Activated B cell treated with CpG ODN at 0.5 μM for 24 hours (primary cell): ENCODE measurements at regions not wholly inside any gene's neighbourhood (a gene's known extent, or its start where the extent isn't known, plus 50 kb on each side); places are given as distances from the start of the nearest gene placed in this dataset.

ENCODE experiments used
- ATAC-seq: fragments of 200-7000 bp; cut with Tn5 transposase; one replicate; pipeline ENCODE4 v1.10.0; 2021; ENCODE audit warnings: low read depth, mild to moderate bottlenecking, moderate library complexity
- CTCF ChIA-PET: fragments of 350-600 bp; sonication (Branson Sonifier 250); formaldehyde crosslinking; loops from one replicate; lab custom pipeline; 2021; ENCODE audit warnings: antibody characterized with exemption; lab: Charles Lee
- POLR2A ChIA-PET: fragments of 350-600 bp; sonication (Branson Sonifier 250); formaldehyde crosslinking; loops from one replicate; lab custom pipeline; 2021; ENCODE audit warnings: antibody characterized with exemption; lab: Charles Lee
- DNase-seq: peaks from one replicate; pipeline ENCODE4 v3.0.0; 2022
- H3K27ac Mint-ChIP-seq: one replicate; pipeline ENCODE4 v1.8.0; 2020; ENCODE audit warnings: mixed read lengths
- H3K27me3 Mint-ChIP-seq: one replicate; pipeline ENCODE4 v1.8.0; 2021; ENCODE audit warnings: mixed read lengths
- H3K36me3 Mint-ChIP-seq: one replicate; pipeline ENCODE4 v1.8.0; 2021; ENCODE audit warnings: low read depth, mixed read lengths
- H3K4me1 Mint-ChIP-seq: one replicate; pipeline ENCODE4 v1.8.0; 2021; ENCODE audit warnings: mixed read lengths
- H3K4me3 Mint-ChIP-seq: one replicate; pipeline ENCODE4 v1.8.0; 2020; ENCODE audit warnings: mild to moderate bottlenecking, mixed read lengths
- H3K9me3 Mint-ChIP-seq: one replicate; pipeline ENCODE4 v1.8.0; 2020; ENCODE audit warnings: mixed read lengths
- intact Hi-C: fragments of 100-400 bp; cut with micrococcal nuclease; formaldehyde crosslinking; loops from one replicate; pipeline ENCODE4 v1.15.1; 2024
- TF ChIP-seq, protein P1 (sequence below): fragments of 200-600 bp; IDR thresholded peaks from one replicate; pipeline ENCODE4 v1.8.0; 2022; ENCODE audit warnings: antibody characterized with exemption, mild to moderate bottlenecking

DNA sequence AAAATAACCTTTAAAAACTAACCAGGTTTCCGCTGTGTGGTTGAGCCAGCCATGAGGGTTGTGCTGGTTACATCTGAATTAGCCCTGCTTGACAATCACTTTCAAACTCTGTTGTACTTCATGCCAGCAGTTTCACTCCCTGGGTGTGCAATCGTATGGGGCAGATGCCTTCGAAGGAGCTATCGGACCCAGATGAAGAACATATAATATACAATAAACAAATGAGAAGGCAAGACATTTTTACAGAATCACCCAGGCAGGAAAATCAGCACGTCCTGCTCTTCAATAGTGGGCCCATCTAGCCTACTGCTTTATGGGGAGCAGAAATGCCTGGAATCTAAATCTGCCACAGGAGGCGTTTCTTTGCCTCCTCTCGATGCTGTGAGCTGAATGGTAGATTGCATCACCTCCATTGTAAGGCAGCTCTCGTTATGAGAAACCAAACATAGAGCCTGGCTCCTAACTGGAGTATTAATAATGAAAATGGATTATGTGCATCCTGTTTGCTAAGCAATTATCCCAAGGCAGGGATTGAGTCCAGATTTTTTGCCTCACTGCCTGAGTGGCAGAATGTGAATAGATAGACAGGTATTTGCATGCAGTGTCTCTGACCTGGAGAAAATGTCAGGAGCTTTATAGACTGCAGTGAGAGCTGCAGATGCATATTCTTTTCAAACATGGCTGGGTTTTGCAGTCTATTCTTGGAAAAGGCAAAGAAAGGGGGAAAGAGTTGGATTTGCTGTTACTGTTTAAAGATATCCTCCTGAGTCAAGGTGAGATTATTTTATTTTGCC is 143.3 kb upstream of the SMARCA2 start:
- Mint-ChIP-seq H3K9me3 (no peaks in the 10 kb centered on the region), H3K4me1 (peaks cover 28% of the 10 kb centered on the region), H3K27me3 (no peaks in the 10 kb centered on the region), H3K4me3 (no peak overlapping the region), H3K27ac (no peak overlapping the region), H3K36me3 (no peaks in the 10 kb centered on the region)
- intact Hi-C loops, result loop anchor here (5.0 to 10.0 kb wide), 5 partner anchors 145 to 1257 kb away; no protein-coding TSS in a partner anchor
- CTCF ChIA-PET, result no interaction called here
- TF ChIP-seq, protein P1, sequence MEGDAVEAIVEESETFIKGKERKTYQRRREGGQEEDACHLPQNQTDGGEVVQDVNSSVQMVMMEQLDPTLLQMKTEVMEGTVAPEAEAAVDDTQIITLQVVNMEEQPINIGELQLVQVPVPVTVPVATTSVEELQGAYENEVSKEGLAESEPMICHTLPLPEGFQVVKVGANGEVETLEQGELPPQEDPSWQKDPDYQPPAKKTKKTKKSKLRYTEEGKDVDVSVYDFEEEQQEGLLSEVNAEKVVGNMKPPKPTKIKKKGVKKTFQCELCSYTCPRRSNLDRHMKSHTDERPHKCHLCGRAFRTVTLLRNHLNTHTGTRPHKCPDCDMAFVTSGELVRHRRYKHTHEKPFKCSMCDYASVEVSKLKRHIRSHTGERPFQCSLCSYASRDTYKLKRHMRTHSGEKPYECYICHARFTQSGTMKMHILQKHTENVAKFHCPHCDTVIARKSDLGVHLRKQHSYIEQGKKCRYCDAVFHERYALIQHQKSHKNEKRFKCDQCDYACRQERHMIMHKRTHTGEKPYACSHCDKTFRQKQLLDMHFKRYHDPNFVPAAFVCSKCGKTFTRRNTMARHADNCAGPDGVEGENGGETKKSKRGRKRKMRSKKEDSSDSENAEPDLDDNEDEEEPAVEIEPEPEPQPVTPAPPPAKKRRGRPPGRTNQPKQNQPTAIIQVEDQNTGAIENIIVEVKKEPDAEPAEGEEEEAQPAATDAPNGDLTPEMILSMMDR, result no peak
- DNase-seq (no peak), ATAC-seq (no peak)
- POLR2A ChIA-PET, result interaction anchor here (0.6 kb wide), 1 partner anchor 68 kb away, joined by 3 read pairs; no protein-coding TSS in a partner anchor

DNA sequence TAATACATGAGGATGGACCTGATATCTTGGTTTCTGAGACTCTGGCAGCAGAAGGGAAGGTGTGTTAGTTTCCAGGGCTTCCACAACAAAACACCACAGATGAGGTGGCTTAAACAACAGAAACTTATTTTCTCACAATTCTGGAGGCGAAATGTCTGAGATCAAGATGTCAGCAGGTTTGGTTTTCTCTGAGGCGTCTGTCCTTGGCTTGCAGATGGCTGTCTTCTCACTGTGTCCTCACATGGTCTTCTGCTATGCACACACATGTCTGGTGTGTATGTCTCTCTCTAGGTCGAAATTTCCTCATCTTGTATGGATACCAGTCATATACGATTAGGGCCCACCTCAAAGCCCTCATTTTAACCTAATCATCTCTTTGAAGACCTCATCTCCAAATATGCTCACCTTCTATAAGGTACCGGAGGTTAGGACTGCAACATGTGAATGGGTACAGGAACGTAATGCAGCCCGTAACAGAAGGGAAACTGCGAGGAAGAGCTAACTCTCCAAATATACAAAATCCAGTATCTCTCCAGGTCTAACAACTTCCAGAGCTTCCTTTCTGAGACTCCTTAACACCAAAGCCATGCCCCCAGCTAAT is 139.8 kb upstream of the SMARCA2 start:
- DNase-seq (no peak), ATAC-seq (no peak)
- Mint-ChIP-seq H3K9me3 (no peaks in the 10 kb centered on the region), H3K36me3 (no peaks in the 10 kb centered on the region), H3K4me3 (no peak overlapping the region), H3K4me1 (peaks cover 30% of the 10 kb centered on the region), H3K27ac (peak overlapping the region; percentile 95), H3K27me3 (no peaks in the 10 kb centered on the region)
- intact Hi-C loops, result loop anchor here (10.0 kb wide), 1 partner anchor 1261 kb away; no protein-coding TSS in a partner anchor
- ChIA-PET CTCF (interaction anchor here (1.0 kb wide), 1 partner anchor 64 kb away, joined by 4 read pairs; no protein-coding TSS in a partner anchor), POLR2A (interaction anchor here (0.5 to 1.6 kb wide), 6 partner anchors 55 to 282 kb away, joined by 3 to 6 read pairs (median 5); no protein-coding TSS in a partner anchor)
- TF ChIP-seq, protein P1, result no peak

DNA sequence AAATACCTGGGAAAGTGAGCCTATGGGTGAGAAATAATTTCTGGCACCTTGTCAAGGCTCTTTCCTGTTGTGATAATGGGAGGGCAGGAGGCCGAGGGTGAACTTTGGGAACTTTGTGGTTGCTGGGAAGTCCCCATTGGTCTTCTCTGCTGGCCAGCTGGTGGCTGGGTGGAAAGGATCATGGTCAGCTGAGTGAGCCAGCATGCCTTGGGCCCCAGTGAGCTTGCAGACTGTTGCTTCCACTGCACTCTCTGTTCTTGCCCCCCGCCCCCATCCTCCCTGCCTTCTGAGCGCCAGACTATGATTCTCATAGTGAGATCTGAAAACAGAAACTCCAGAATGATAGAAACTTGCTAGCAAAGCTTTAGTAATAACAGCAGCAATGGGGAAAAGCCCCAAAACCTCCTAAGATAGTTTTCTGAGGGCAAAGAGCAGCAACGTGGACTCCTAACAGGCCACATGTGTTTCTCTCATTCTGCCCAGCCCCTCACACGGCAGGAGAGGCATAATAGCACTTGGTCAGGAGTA is 139.2 kb upstream of the SMARCA2 start:
- intact Hi-C loops, result loop anchor here (1.0 to 10.0 kb wide), 3 partner anchors 54 to 1261 kb away; no protein-coding TSS in a partner anchor
- TF ChIP-seq, protein P1, result no peak
- Mint-ChIP-seq H3K27me3 (no peaks in the 10 kb centered on the region), H3K27ac (peak overlapping the region; percentile 95), H3K9me3 (no peaks in the 10 kb centered on the region), H3K4me3 (peak overlapping the region; percentile 46), H3K36me3 (no peaks in the 10 kb centered on the region), H3K4me1 (peaks cover 30% of the 10 kb centered on the region)
- ATAC-seq (peak; percentile 59), DNase-seq (peak; percentile 24)
- CTCF ChIA-PET, result interaction anchor here (1.0 kb wide), 1 partner anchor 64 kb away, joined by 4 read pairs; no protein-coding TSS in a partner anchor
- POLR2A ChIA-PET, result interaction anchor here (0.5 to 1.6 kb wide), 4 partner anchors 54 to 282 kb away, joined by 4 to 6 read pairs (median 6); no protein-coding TSS in a partner anchor

DNA sequence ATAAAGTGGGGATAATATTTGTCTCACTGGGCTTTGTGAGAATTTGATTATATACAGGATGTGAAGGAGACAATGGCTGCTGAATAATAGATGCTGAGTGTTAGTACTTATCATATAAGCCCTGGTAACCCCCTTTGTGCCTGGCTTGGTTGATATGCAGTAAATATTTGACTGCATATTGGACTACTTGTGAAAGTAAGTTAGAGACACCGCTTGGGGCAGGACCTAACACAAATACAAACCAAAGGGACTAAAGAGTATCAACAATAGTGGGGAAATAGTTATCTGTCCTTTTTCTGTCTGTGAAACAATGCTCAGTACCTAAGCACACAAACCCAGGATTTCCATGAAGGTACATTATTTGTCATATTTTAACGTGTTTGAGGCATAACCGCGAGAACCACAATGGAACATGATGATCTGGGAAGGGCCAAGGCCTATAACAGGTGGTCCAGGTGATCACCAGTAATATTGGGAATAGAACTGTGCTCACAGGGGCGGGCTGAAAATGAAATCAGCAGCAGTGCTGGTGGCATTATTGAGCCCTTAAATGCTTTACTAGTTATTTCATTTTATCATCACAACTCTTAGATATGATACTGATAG is 138.2 kb upstream of the SMARCA2 start:
- DNase-seq, result no peak
- intact Hi-C loops, result loop anchor here (1.0 to 10.0 kb wide), 3 partner anchors 53 to 1262 kb away; no protein-coding TSS in a partner anchor
- TF ChIP-seq, protein P1, result no peak
- Mint-ChIP-seq H3K27me3 (no peaks in the 10 kb centered on the region), H3K9me3 (no peaks in the 10 kb centered on the region), H3K27ac (peak overlapping the region; percentile 95), H3K4me3 (no peak overlapping the region), H3K36me3 (no peaks in the 10 kb centered on the region), H3K4me1 (peaks cover 30% of the 10 kb centered on the region)
- no peak for ATAC-seq
- ChIA-PET POLR2A (no interaction called here), CTCF (no interaction called here)
